ENCODE measurements at regions not wholly inside any gene's neighbourhood (a gene's known extent, or its start where the extent isn't known, plus 50 kb on each side); places are given as distances from the start of the nearest gene placed in this dataset.

GRCh38 chr3:81888914-81889557 lies 127.6 kb upstream of the GBE1 start:
- TF ChIP-seq BHLHE40 (IDR thresholded peaks at IDR 0.05; ENCODE audit: borderline replicate concordance) (no peak), FOXM1 (IDR thresholded peaks at IDR 0.05; ENCODE audit: borderline replicate concordance) (no peak), SUZ12 (IDR thresholded peaks at IDR 0.05) (no peak), LEF1 (IDR thresholded peaks at IDR 0.05; ENCODE audit: borderline replicate concordance) (no peak), TARDBP (IDR thresholded peaks at IDR 0.05) (no peak), ELF4 (IDR thresholded peaks at IDR 0.05) (no peak), SP1 (IDR thresholded peaks at IDR 0.05) (no peak), FOXK2 (IDR thresholded peaks at IDR 0.05) (no peak), FOXA1 (IDR thresholded peaks at IDR 0.05) (no peak)

All from HEK293T (cell line).